GM12865 (cell line): ENCODE measurements at regions not wholly inside any gene's neighbourhood (a gene's known extent, or its start where the extent isn't known, plus 50 kb on each side); places are given as distances from the start of the nearest gene placed in this dataset.

Experiments
- DNase-seq: peaks from one replicate; pipeline ENCODE4 v3.0.0; 2010; ENCODE audit warnings: low read depth
- H3K4me3 ChIP-seq: 2 replicates; pipeline ENCODE4 v1.5.1; 2011; ENCODE audit warnings: mild to moderate bottlenecking, low read depth, low read length, control low read depth
- CTCF ChIP-seq: IDR thresholded peaks from 2 replicates; pipeline ENCODE4 v1.5.1; 2011; ENCODE audit warnings: low read length, control low read depth, low read depth, inconsistent platforms; ENCODE audit not compliant: insufficient read depth; ENCODE audit errors: missing control alignments

DNA sequence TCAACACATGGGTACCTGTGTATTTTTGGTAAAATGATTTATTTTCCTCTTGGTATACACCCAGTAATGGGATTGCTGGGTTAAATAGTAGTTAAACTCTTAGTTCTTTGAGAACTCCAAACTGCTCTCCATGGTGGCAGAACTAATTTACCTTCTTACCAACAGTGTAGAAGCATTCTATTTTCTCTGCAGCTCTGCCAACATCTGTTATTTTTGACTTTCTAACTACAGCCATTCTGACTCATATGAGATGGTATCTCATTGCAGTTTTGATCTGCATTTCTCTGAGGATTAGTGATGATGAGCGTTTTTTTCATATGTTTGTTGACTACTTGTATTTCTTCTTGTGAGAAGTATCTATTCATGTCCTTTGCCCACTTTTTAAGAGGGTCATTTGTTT is 180.6 kb downstream of the FSIP2 start:
- no peak overlapping the region for H3K4me3 ChIP-seq
- DNase-seq, result no peak
- no peak for TF ChIP-seq CTCF

DNA sequence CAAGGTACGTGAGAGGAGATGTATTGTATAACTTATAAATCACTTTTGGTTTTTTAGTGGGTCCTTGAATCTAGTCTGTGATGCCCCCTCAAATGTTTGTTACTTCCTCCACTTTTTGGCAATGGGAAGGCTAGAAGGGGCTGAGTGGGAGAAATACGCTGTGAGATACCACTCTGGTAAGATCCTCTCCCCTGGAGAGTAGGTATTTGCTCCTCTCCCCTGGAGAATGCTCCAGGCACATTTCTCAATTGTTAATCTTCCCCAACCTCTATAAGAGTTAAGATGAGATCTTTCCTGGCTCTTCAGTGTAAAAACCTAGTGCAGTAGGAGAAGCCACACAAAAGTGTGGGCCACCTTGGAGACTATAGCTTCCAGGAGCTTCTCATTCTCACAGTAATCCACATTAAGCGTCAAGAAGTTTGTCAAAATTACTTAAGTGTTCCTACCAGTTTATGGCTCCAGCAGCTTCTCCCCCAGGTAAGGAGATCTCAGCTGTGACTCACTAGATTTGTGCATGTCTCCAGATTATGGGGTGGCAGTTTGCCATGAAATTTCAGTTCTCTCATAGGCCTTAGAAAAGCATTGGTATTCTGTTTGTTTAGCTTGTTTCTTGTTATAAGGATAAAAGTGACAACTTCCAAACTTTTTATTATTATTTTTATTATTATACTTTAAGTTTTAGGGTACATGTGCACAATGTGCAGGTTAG is 182.6 kb downstream of the FSIP2 start:
- DNase-seq, result no peak

DNA sequence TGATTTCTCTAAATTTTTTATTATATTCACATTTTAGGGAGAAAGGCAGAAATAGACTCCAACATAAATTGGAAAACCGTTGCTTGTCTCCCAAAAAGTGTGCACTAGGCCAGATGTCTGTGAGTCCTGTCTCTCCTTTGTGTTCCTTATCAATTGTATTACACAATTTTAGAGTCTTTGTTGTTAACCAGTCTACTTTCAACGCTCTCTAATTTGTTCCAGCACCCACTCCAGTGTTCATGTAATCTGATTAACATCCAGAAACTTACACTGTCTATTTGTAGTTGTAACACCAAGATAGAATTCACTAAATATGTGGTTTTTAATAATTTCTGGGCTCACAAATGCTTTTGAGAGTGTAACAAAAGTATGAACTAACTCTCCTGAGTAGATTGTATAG is 195.6 kb downstream of the FSIP2 start:
- no peak for TF ChIP-seq CTCF
- no peak for DNase-seq
- no peak overlapping the region for H3K4me3 ChIP-seq

More for the DNA sequence above, 182.6 kb downstream of the FSIP2 start:
- TF ChIP-seq CTCF, result no peak
- no peak overlapping the region for H3K4me3 ChIP-seq

DNA sequence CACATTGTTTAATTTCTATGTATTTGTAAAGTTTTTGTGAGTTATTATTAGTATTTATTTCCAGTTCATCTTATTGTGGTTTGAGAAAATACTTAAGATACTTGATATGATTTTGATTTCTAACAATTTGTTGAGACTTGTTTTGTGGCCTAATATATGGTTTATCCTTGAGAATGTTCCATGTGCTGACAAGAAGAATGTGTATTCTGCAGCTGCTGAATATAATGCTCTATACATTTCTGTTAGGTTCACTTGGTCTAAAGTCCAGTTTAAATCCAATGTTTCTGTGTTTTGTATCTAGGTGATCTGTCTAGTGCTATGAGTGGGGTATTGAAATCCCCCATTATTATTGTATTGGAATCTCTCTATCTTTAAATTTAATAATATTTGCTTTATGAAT is 201.3 kb downstream of the FSIP2 start:
- no peak for TF ChIP-seq CTCF
- DNase-seq, result no peak
- H3K4me3 ChIP-seq, result no peak overlapping the region

DNA sequence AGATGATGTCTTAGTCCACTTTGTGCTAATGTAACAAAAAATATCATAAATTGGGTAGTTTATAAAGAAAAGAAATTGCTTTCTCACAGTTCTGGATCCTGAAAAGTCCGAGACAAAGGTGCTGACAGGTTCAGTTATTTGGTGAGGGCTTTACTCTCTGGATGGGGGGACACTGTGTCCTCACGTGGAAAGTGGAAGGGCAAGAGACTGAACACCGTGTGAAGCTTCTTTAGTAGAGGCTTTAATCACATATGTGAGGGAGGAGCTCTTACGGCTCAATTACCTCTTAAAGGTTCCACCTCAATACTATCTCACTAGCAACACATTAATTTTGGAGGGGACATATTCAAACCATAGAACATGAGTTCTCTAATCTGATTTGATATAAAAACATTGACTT is 204.3 kb downstream of the FSIP2 start:
- no peak for DNase-seq

DNA sequence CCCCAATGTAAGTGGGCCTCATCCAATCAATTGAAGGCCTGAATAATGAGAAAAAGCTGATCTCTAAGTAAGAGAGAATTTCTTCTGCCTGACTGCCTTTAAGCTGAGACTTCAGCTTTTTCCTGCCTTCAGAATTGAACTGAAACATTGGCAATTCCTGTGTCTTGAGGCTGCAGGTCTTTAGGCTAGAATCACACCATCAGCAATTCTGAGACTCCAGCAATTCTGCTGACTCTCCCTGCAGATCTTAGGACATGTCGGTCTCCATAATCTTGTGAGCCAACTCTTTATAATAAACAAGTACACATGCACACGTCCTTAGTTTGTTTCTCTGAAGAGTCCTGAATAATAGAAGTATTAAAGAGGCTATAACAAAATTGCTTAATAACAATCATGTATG is 209.1 kb downstream of the FSIP2 start:
- H3K4me3 ChIP-seq, result no peak overlapping the region
- TF ChIP-seq CTCF, result no peak
- no peak for DNase-seq

More for the DNA sequence above, 204.3 kb downstream of the FSIP2 start:
- H3K4me3 ChIP-seq, result no peak overlapping the region
- no peak for TF ChIP-seq CTCF

DNA sequence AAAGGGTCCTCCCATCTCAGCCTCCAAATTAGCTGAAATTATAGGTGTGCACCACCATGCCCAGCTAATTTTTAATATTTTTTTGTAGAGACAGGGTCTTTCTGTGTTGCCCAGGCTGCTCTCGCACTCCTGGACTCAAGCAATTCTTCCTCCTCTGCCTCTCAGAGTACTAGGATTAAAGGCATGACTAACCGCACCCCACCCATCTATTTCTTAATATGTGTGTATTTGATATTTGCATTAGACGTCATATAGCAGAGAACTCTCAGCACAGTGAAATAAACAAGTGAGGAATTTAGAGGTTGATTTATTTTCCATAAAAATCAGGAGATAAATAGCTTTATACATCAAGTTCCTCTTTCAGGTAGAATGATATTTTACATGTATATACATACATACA is 213.5 kb downstream of the FSIP2 start:
- no peak for DNase-seq
- no peak for TF ChIP-seq CTCF
- no peak overlapping the region for H3K4me3 ChIP-seq
